MM.1S (cell line): ENCODE measurements at regions not wholly inside any gene's neighbourhood (a gene's known extent, or its start where the extent isn't known, plus 50 kb on each side); places are given as distances from the start of the nearest gene placed in this dataset.

Source experiments
- CTCF ChIP-seq: fragments of 300-600 bp; sonication (generic); IDR thresholded peaks from 2 replicates; pipeline ENCODE4 v1.5.1; 2016; ENCODE audit warnings: antibody characterized with exemption, low read length, mixed read lengths
- EZH2phosphoT487 ChIP-seq: fragments of 300-600 bp; sonication (generic); IDR thresholded peaks from 2 replicates; pipeline ENCODE4 v1.6.1; 2018; ENCODE audit warnings: antibody characterized with exemption, low read length

- TF ChIP-seq CTCF, result no peak
- no peak for TF ChIP-seq EZH2phosphoT487
Observed at GRCh38 chr17:77877646-77878355, 80.7 kb upstream of the TNRC6C start.
